ENCODE measurements at regions not wholly inside any gene's neighbourhood (a gene's known extent, or its start where the extent isn't known, plus 50 kb on each side); places are given as distances from the start of the nearest gene placed in this dataset.

GRCh38 chr11:19445771-19446170 lies 205.0 kb upstream of the E2F8 start:
- TF ChIP-seq, protein P1, sequence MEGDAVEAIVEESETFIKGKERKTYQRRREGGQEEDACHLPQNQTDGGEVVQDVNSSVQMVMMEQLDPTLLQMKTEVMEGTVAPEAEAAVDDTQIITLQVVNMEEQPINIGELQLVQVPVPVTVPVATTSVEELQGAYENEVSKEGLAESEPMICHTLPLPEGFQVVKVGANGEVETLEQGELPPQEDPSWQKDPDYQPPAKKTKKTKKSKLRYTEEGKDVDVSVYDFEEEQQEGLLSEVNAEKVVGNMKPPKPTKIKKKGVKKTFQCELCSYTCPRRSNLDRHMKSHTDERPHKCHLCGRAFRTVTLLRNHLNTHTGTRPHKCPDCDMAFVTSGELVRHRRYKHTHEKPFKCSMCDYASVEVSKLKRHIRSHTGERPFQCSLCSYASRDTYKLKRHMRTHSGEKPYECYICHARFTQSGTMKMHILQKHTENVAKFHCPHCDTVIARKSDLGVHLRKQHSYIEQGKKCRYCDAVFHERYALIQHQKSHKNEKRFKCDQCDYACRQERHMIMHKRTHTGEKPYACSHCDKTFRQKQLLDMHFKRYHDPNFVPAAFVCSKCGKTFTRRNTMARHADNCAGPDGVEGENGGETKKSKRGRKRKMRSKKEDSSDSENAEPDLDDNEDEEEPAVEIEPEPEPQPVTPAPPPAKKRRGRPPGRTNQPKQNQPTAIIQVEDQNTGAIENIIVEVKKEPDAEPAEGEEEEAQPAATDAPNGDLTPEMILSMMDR (IDR thresholded peaks at IDR 0.05) = no peak
- no peak for TF ChIP-seq EP300 (IDR thresholded peaks at IDR 0.05)
- TF ChIP-seq POLR2AphosphoS5 (IDR thresholded peaks at IDR 0.05) = no peak
- TF ChIP-seq POLR2A (IDR thresholded peaks at IDR 0.05) = no peak
- DNase-seq (no peak), ATAC-seq (ENCODE audit: low FRiP score in 2 of 2) (no peak)
- peaks cover 0 to 3% (median 2%) of the 10 kb centered on the region in 4 donors for H3K4me1 ChIP-seq
- no peak overlapping the region for H3K27ac ChIP-seq
- no peaks in the 10 kb centered on the region for H3K9me3 ChIP-seq
- WGBS, 2 donors = 45 to 46% methylated on average over 2 of the region's 2 CpGs
- H3K4me3 ChIP-seq = no peak overlapping the region
- no peaks in the 10 kb centered on the region for H3K27me3 ChIP-seq
- H3K36me3 ChIP-seq = no peaks in the 10 kb centered on the region

- Histone ChIP-seq H3K9me3 (no peaks in the 10 kb centered on the region), H3K4me1 (peaks cover 0 to 3% (median 2%) of the 10 kb centered on the region in 4 donors), H3K27me3 (no peaks in the 10 kb centered on the region), H3K36me3 (no peaks in the 10 kb centered on the region), H3K27ac (no peak overlapping the region), H3K4me3 (no peak overlapping the region)
- DNase-seq (no peak), ATAC-seq (ENCODE audit: low FRiP score in 2 of 2) (peak in 1 of 2 donors; percentile 47)
- TF ChIP-seq, protein P1 (IDR thresholded peaks at IDR 0.05) = no peak
- TF ChIP-seq EP300 (IDR thresholded peaks at IDR 0.05) (no peak), POLR2AphosphoS5 (IDR thresholded peaks at IDR 0.05) (no peak), POLR2A (IDR thresholded peaks at IDR 0.05) (no peak)
- WGBS, 2 donors = 78 to 83% methylated on average over 2 of the region's 2 CpGs
Observed at GRCh38 chr11:19444231-19444630, 203.5 kb upstream of the E2F8 start.

DNA sequence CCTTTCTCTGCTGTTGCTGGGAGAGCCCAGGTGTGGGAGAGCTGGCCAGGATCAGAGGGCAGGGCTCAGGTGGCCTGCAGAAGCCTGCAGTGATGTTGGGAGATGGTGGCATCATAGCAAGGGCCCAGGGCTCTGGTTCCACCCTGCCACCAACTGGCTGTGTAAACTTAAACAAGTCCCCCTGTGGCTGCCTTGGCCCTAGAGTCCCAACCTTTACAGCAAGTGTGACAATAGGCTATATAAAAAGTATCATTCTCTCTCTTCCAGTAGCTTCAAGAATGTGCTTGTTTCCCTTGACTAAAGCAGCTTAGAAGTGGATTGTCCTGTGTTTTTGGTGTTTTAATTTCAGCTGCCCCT lies 201.8 kb upstream of the E2F8 start:
- no peak overlapping the region for H3K27ac ChIP-seq
- no peak for ATAC-seq (ENCODE audit: low FRiP score in 2 of 2)
- no peak for TF ChIP-seq POLR2A (IDR thresholded peaks at IDR 0.05)
- TF ChIP-seq EP300 (IDR thresholded peaks at IDR 0.05) = no peak
- TF ChIP-seq POLR2AphosphoS5 (IDR thresholded peaks at IDR 0.05) = no peak
- TF ChIP-seq, protein P1 (IDR thresholded peaks at IDR 0.05) = no peak

DNA sequence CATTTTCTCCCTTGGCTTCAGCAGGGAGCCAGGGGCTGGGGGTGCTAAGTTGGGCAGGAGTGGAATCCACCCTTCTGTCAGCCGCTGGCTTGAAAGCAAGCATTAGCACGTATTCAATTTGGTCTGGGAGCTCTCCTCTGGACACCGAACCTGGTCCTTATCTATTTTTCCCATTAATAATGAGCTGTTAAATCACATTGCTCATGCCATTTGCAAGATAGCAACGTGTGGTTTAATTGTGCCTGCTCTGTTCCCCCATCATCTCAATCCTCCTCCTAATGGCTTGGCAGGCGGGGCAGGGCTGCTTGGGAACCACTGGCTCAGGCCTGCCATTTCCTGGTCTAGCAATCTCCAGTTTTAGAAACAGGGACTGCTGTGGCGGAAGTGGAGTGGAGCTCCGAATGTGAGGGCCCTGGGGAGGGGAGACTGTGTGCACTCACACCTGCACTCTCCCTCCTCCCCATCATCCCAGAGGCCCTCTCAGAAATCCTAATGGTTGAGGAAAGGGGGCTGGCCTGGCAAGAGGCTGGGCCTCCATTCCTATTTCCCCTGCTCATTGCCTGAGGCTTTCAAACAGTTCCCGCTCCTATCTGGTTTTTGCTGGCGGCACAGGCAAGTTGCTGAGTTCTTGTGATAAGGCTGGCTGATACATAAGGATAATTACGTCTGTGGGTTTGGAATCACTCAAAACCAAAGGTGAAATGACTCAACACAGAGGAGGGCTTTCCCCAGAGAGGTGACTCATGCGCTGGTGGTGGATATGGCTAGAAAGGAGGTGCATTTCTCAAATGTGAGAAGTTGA lies 201.2 kb upstream of the E2F8 start:
- H3K4me1 ChIP-seq = peaks cover 0 to 3% (median 2%) of the 10 kb centered on the region in 4 donors
- no peaks in the 10 kb centered on the region for H3K36me3 ChIP-seq
- H3K27me3 ChIP-seq = no peaks in the 10 kb centered on the region
- peak overlapping the region in 2 of 4 donors; percentile 12 to 54 for H3K27ac ChIP-seq
- TF ChIP-seq POLR2A (IDR thresholded peaks at IDR 0.05) = no peak
- no peak for TF ChIP-seq EP300 (IDR thresholded peaks at IDR 0.05)
- TF ChIP-seq POLR2AphosphoS5 (IDR thresholded peaks at IDR 0.05) = no peak
- TF ChIP-seq, protein P1 (IDR thresholded peaks at IDR 0.05) = no peak
- H3K4me3 ChIP-seq = no peak overlapping the region
- WGBS, 2 donors = 64 to 73% methylated on average over 11 of the region's 11 CpGs
- ATAC-seq (ENCODE audit: low FRiP score in 2 of 2) (peak; percentile 50 to 85), DNase-seq (peak in 1 of 2 donors; percentile 28)
- no peaks in the 10 kb centered on the region for H3K9me3 ChIP-seq

More for the DNA sequence above, 201.8 kb upstream of the E2F8 start:
- Histone ChIP-seq H3K36me3 (no peaks in the 10 kb centered on the region), H3K4me3 (no peak overlapping the region), H3K4me1 (peaks cover 0 to 3% (median 2%) of the 10 kb centered on the region in 4 donors), H3K9me3 (no peaks in the 10 kb centered on the region), H3K27me3 (no peaks in the 10 kb centered on the region)
- DNase-seq = no peak

GRCh38 chr11:19441288-19441687 lies 200.5 kb upstream of the E2F8 start:
- no peaks in the 10 kb centered on the region for H3K27me3 ChIP-seq
- H3K4me1 ChIP-seq = peaks cover 0 to 3% (median 2%) of the 10 kb centered on the region in 4 donors
- H3K4me3 ChIP-seq = no peak overlapping the region
- 80 to 85% methylated on average over 3 of the region's 3 CpGs for WGBS, 2 donors
- TF ChIP-seq POLR2AphosphoS5 (IDR thresholded peaks at IDR 0.05) (no peak), EP300 (IDR thresholded peaks at IDR 0.05) (no peak), POLR2A (IDR thresholded peaks at IDR 0.05) (no peak)
- TF ChIP-seq, protein P1 (IDR thresholded peaks at IDR 0.05) = no peak
- no peak for ATAC-seq (ENCODE audit: low FRiP score in 2 of 2)
- H3K36me3 ChIP-seq = no peaks in the 10 kb centered on the region
- no peak for DNase-seq
- no peak overlapping the region for H3K27ac ChIP-seq
- H3K9me3 ChIP-seq = no peaks in the 10 kb centered on the region

All from upper lobe of left lung (tissue), 6 donors.